Loucy (cell line): ENCODE measurements at regions not wholly inside any gene's neighbourhood (a gene's known extent, or its start where the extent isn't known, plus 50 kb on each side); places are given as distances from the start of the nearest gene placed in this dataset.
"Not testable (repeated sequence)": the region's sequence is repeated elsewhere in the genome, so short reads cannot be mapped to it uniquely, and the experiment has no call there.

Source experiments
- H2AFZ ChIP-seq: fragments of 200-600 bp; sonication (generic); 2 replicates; pipeline ENCODE4 v1.6.0; 2016; ENCODE audit warnings: antibody characterized with exemption, mild to moderate bottlenecking, low read length, moderate library complexity
- H3F3A ChIP-seq: fragments of 200-600 bp; 2 replicates; pipeline ENCODE4 v1.6.0; 2016; ENCODE audit warnings: antibody characterized with exemption, low read depth, mild to moderate bottlenecking
- H3K27me3 ChIP-seq: fragments of 200-600 bp; sonication (generic); 2 replicates; pipeline ENCODE4 v1.6.1; 2014; ENCODE audit warnings: low read length, mild to moderate bottlenecking; ENCODE audit not compliant: insufficient read depth, poor library complexity, severe bottlenecking
- H3K36me3 ChIP-seq: fragments of 200-600 bp; sonication (generic); 2 replicates; pipeline ENCODE4 v1.6.1; 2016; ENCODE audit warnings: low read length; ENCODE audit not compliant: insufficient read depth
- H3K4me1 ChIP-seq: fragments of 200-600 bp; sonication (generic); 2 replicates; pipeline ENCODE4 v1.5.1; 2014; ENCODE audit warnings: low read length, mild to moderate bottlenecking; ENCODE audit not compliant: insufficient read depth, poor library complexity, severe bottlenecking
- H3K4me2 ChIP-seq: fragments of 200-600 bp; sonication (generic); 2 replicates; pipeline ENCODE4 v1.6.0; 2014; ENCODE audit warnings: antibody characterized with exemption, low read length, low read depth, mild to moderate bottlenecking; ENCODE audit not compliant: poor library complexity, severe bottlenecking
- H3K4me3 ChIP-seq: fragments of 200-600 bp; sonication (generic); 2 replicates; pipeline ENCODE4 v1.5.1; 2014; ENCODE audit warnings: low read length, mild to moderate bottlenecking, mixed read lengths; ENCODE audit not compliant: poor library complexity, severe bottlenecking
- H3K79me2 ChIP-seq: fragments of 200-600 bp; sonication (generic); 2 replicates; pipeline ENCODE4 v1.6.1; 2014; ENCODE audit warnings: low read length; ENCODE audit not compliant: insufficient read depth
- H3K9ac ChIP-seq: fragments of 200-600 bp; sonication (generic); 2 replicates; pipeline ENCODE4 v1.6.0; 2014; ENCODE audit warnings: mild to moderate bottlenecking, low read depth, low read length, moderate library complexity; ENCODE audit not compliant: poor library complexity, severe bottlenecking
- H3K9me2 ChIP-seq: fragments of 200-600 bp; sonication (generic); replicated peaks from 2 replicates; pipeline ENCODE4 v1.6.1; 2016; ENCODE audit warnings: low read depth, low read length, mixed read lengths
- H3K9me3 ChIP-seq: fragments of 200-600 bp; sonication (generic); 2 replicates; pipeline ENCODE4 v1.6.1; 2014; ENCODE audit warnings: mild to moderate bottlenecking, antibody characterized with exemption, low read length, low read depth; ENCODE audit not compliant: insufficient read depth
- H4K20me1 ChIP-seq: fragments of 200-600 bp; sonication (generic); 2 replicates; pipeline ENCODE4 v1.6.0; 2014; ENCODE audit warnings: antibody characterized with exemption, low read length, mild to moderate bottlenecking; ENCODE audit not compliant: insufficient read depth, poor library complexity, severe bottlenecking

DNA sequence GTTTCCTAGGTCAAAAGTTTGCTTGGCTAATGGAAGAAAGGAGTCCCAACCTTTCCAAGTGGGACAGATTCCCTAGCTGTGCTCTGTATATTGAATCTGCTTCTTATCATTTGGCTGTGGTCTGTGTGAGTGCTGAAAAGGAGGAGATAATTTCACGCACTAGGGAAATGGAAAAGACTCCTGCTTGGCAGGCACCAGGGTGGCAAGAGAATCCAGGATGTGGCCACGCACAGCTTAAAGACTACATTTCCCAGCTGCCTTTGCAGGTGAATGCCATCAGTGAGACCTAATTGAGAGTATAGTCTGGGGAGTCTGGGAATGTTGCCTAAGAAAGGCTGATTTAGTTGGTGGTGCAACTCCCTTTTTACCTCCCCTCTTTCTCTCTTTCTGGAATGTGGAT lies 253.5 kb upstream of the PLGLB1 start:
- not testable (repeated sequence) for H3K4me1 ChIP-seq, H2AFZ ChIP-seq, H3K9ac ChIP-seq, H3K9me2 ChIP-seq, H3K9me3 ChIP-seq, H3K27me3 ChIP-seq, H3K4me2 ChIP-seq, H3K4me3 ChIP-seq, H3K36me3 ChIP-seq, H4K20me1 ChIP-seq, H3K79me2 ChIP-seq, H3F3A ChIP-seq

DNA sequence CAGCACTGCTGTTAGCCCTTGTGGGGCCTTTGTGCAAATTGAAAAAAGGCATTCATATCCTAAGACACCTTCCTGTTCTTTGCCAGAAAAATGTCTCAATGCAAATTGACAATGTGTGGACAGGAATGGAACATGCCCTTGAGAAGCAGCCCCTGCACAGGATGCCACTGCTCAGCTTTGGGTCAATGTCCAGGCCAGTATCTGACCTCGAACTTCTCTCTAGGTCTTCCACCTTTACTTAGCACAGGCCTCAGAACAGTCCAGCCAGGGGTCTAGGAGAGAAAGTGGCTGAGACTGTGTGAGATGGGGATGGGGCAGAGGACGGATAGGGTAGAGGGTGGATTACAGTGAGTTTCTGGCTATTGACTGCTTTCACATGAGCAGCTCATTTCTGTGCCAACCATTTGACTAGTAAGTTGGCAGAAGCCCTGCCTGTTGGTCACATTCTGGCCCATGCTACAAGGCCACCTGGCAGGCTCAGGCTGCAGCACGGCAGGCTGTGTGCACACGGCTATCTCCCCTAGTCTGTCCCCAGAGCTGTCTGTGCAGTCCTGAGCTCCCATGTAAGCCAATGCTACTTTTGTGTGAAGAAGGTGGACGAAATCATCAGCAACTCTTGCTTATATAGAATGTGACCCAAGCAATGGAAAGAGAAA lies 254.5 kb upstream of the PLGLB1 start:
- H3K4me2 ChIP-seq, H3K9me2 ChIP-seq, H3K4me3 ChIP-seq, H3K36me3 ChIP-seq, H3K27me3 ChIP-seq, H3K9me3 ChIP-seq, H3F3A ChIP-seq, H4K20me1 ChIP-seq, H3K79me2 ChIP-seq, H3K4me1 ChIP-seq, H3K9ac ChIP-seq, H2AFZ ChIP-seq: not testable (repeated sequence)

DNA sequence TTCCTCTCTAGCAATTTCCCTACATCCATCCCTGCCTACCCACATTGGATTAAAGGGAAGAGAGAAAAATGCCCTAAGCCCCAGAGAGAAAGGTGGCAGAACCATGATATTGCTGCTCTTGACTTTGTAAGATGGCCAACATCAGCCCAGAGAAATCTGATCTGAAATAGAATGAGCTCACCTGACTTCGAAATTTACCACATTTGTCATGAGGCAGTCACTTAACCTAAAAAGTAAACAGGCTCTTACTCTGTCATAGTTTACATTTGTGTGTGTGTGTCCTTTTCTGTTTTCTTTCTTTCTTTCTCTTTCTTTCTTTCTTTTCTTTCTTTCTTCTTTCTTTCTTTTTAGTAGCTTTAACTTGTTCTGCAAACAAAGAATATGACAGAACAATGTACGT lies 255.0 kb upstream of the PLGLB1 start:
- H3K9me2 ChIP-seq, H3K9ac ChIP-seq, H4K20me1 ChIP-seq, H3K4me3 ChIP-seq, H3K36me3 ChIP-seq, H3K4me2 ChIP-seq, H3K4me1 ChIP-seq, H3K79me2 ChIP-seq, H3K9me3 ChIP-seq, H2AFZ ChIP-seq, H3F3A ChIP-seq, H3K27me3 ChIP-seq: not testable (repeated sequence)

DNA sequence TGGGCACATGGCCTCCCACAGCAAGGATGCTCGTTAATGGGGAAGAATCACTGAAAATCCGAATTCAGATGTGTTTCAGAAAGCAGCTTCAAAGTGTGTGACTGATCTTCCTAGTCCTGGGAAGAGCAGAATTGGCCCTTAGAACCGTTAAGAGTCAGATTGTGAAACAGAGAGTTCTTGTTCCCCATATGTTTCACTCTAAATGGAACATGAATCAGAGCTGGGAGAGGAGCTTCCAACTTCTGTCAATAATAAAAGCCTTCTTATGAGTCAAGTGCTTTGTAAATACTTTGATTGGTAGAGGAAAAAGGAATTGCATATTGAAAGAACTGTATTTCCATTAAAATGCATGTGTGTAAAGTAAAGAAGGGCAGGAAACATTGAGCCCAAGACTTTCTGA lies 256.1 kb upstream of the PLGLB1 start:
- H2AFZ ChIP-seq, H3F3A ChIP-seq, H3K4me2 ChIP-seq, H3K4me1 ChIP-seq, H3K27me3 ChIP-seq, H3K9me3 ChIP-seq, H4K20me1 ChIP-seq, H3K79me2 ChIP-seq, H3K9me2 ChIP-seq, H3K9ac ChIP-seq, H3K36me3 ChIP-seq, H3K4me3 ChIP-seq: not testable (repeated sequence)

DNA sequence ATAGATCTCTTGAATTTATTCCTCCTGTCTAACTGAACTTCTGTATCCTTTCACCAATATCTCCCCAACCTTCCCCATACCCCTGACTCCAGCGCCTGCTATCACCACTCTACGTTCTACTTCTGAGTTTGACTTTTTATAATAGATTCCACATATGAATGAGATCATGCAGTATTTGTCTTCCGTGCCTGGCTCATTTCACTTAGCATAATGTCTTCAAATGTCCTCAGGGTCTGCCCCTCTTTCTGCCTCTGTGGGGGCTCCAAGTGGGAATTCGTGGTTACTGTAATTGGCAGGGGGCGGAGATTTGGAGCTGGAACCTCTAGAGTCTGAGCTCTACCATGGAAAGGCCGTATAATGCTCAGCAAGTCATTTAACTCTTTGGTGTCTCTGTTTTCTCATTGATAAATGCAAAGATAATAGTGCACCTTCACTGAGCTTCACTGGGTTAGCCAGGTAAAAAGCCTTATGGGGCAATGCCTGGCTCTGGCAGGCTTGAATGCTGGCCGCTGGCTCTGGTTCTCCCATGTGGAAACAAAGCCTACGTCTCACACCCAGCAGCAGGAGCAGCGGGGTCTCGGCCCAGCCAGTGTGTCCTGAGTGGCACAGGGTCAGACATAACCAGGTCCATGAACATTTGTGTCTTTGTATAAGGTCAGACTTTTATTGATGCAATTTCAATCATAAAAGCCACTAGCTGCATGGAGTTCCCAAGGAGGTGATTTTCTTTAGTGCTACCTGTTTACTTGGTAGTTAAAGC lies 259.1 kb upstream of the PLGLB1 start:
- not testable (repeated sequence) for H3K4me2 ChIP-seq, H2AFZ ChIP-seq, H3K27me3 ChIP-seq, H3F3A ChIP-seq, H3K9ac ChIP-seq, H3K9me3 ChIP-seq, H3K79me2 ChIP-seq, H3K9me2 ChIP-seq, H4K20me1 ChIP-seq, H3K4me3 ChIP-seq, H3K4me1 ChIP-seq, H3K36me3 ChIP-seq

DNA sequence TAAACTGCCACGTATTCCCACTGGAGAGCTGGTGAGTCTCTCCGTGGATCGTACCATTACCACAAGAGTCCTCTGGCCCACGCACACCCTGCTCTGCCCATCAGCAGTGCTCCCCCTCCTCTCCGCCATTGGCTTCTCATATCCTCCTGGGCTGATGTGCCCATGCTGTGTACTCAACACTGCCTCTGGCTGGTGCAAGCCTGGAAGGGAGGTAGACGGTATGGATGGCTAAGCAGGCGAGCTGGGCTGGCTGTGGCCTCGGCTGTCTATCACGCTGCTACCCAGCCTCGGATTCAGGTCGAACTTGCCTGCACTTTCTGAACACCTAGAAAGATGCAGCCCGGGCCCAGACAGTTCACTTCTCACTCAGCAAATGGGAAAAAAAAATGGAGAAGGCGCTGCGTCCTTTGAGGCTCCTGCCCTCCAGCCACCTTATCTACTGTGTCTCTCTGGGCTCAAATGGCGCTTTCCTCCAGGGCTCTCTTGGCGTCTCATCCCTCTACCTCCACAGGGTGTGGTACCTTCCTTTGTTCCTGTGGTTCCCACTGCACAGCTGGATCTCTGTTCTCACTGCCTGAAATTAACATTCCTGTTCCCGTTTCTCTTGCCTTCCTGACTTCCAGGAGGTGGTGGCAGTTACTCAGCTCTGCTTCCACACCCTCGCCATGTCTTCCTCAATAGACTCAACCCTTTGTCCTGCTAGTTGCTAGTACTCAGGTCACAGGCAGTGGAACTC lies 262.3 kb upstream of the PLGLB1 start:
- H3F3A ChIP-seq, H3K4me1 ChIP-seq, H3K27me3 ChIP-seq, H3K4me2 ChIP-seq, H3K9me3 ChIP-seq, H3K4me3 ChIP-seq, H3K36me3 ChIP-seq, H3K9ac ChIP-seq, H3K79me2 ChIP-seq, H3K9me2 ChIP-seq, H4K20me1 ChIP-seq, H2AFZ ChIP-seq: not testable (repeated sequence)

DNA sequence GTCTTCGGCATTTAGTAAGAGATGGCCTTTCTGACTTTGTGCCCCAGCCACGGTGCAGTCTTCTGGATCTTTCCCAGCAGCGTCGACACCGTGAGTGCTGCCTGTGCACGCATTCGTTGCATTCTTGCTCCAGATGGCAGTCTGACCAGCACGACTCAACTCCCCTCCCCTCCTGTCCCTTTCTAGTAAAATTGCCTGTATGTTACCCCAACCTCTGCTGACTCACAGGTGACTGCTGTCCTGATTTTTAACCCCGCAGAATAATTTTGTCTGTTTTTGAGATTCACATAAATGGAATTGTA lies 262.8 kb upstream of the PLGLB1 start:
- H3K27me3 ChIP-seq, H2AFZ ChIP-seq, H3K9ac ChIP-seq, H3K9me3 ChIP-seq, H3K9me2 ChIP-seq, H3K79me2 ChIP-seq, H3F3A ChIP-seq, H3K36me3 ChIP-seq, H3K4me1 ChIP-seq, H3K4me2 ChIP-seq, H3K4me3 ChIP-seq, H4K20me1 ChIP-seq: not testable (repeated sequence)
